IMR-90 (cell line): ENCODE measurements at regions not wholly inside any gene's neighbourhood (a gene's known extent, or its start where the extent isn't known, plus 50 kb on each side); places are given as distances from the start of the nearest gene placed in this dataset.

Experiments
- ATAC-seq: fragments of 200-7000 bp; cut with Tn5 transposase; 2 replicates; pipeline ENCODE4 v1.9.1; 2020; ENCODE audit warnings: low read depth, mild to moderate bottlenecking, moderate library complexity
- BruUV-seq: library from RNA; stranded (reverse); fragments of 400-500 nt; replicated peaks from 2 replicates; lab custom pipeline; 2021; lab: Mats Ljungman, UMichigan
- CTCF ChIA-PET: fragments of 300-600 bp; formaldehyde crosslinking; extraction: SDS; loops from one replicate; lab custom pipeline; 2021; ENCODE audit warnings: antibody characterized with exemption; lab: Yijun Ruan, JAX
- POLR2A ChIA-PET: fragments of 300-600 bp; sonication (Branson Sonifier 250); formaldehyde crosslinking; loops from one replicate; lab custom pipeline; 2022; ENCODE audit warnings: antibody characterized with exemption; ENCODE audit not compliant: unreplicated experiment; lab: Charles Lee
- DNase-seq: peaks from one replicate; pipeline ENCODE4 v3.0.0; 2013
- H2AFZ ChIP-seq: replicated peaks from 2 replicates; pipeline ENCODE3; 2013; ENCODE audit warnings: low read length, mild to moderate bottlenecking; ENCODE audit not compliant: poor library complexity
- H2AK5ac ChIP-seq: 2 replicates; pipeline ENCODE4 v1.6.1; 2013; ENCODE audit warnings: low read depth, low read length, inconsistent platforms
- H2AK9ac ChIP-seq: replicated peaks from 2 replicates; pipeline ENCODE3; 2013; ENCODE audit warnings: mild to moderate bottlenecking, low read depth, low read length, moderate library complexity; ENCODE audit not compliant: poor library complexity
- H2BK120ac ChIP-seq: 2 replicates; pipeline ENCODE4 v1.6.1; 2013; ENCODE audit warnings: low read depth, low read length, inconsistent platforms
- H2BK15ac ChIP-seq: 3 replicates; pipeline ENCODE4 v1.6.1; 2013; ENCODE audit warnings: low read depth, low read length, inconsistent platforms
- H2BK20ac ChIP-seq: 2 replicates; pipeline ENCODE4 v1.6.1; 2013; ENCODE audit warnings: low read depth, mild to moderate bottlenecking, inconsistent platforms, low read length, moderate library complexity
- H2BK5ac ChIP-seq: 2 replicates; pipeline ENCODE4 v1.6.1; 2013; ENCODE audit warnings: mild to moderate bottlenecking, low read depth, low read length, inconsistent platforms; ENCODE audit not compliant: poor library complexity, severe bottlenecking
- H3K14ac ChIP-seq: replicated peaks from 2 replicates; pipeline ENCODE4 v1.6.1; 2013; ENCODE audit warnings: low read depth, low read length, inconsistent platforms
- H3K18ac ChIP-seq: 2 replicates; pipeline ENCODE4 v1.6.1; 2013; ENCODE audit warnings: low read depth, low read length, control low read depth
- H3K23ac ChIP-seq: 2 replicates; pipeline ENCODE4 v1.6.1; 2013; ENCODE audit warnings: low read depth, low read length, inconsistent platforms
- H3K27ac ChIP-seq: 2 replicates; pipeline ENCODE4 v1.5.1; 2013; ENCODE audit warnings: mild to moderate bottlenecking, control low read depth, low read length; ENCODE audit not compliant: insufficient read depth
- H3K27me3 ChIP-seq: 2 replicates; pipeline ENCODE4 v1.6.1; 2013; ENCODE audit warnings: low read length; ENCODE audit not compliant: control insufficient read depth, insufficient read depth
- H3K36me3 ChIP-seq: 2 replicates; pipeline ENCODE4 v1.6.1; 2013; ENCODE audit warnings: low read length, mixed read lengths; ENCODE audit not compliant: control insufficient read depth, insufficient read depth
- H3K4ac ChIP-seq: 2 replicates; pipeline ENCODE4 v1.6.1; 2013; ENCODE audit warnings: low read depth, low read length, inconsistent platforms
- H3K4me1 ChIP-seq: 2 replicates; pipeline ENCODE4 v1.6.1; 2013; ENCODE audit warnings: low read length, mixed read lengths; ENCODE audit not compliant: control insufficient read depth, insufficient read depth
- H3K4me2 ChIP-seq: 2 replicates; pipeline ENCODE4 v1.6.1; 2013; ENCODE audit warnings: low read depth, mild to moderate bottlenecking, control low read depth, low read length, moderate library complexity
- H3K4me3 ChIP-seq: 2 replicates; pipeline ENCODE4 v1.5.1; 2013; ENCODE audit warnings: low read depth, mild to moderate bottlenecking, control low read depth, low read length, moderate library complexity; ENCODE audit not compliant: insufficient read depth
- H3K56ac ChIP-seq: 2 replicates; pipeline ENCODE4 v1.6.1; 2013; ENCODE audit warnings: low read length, inconsistent platforms; ENCODE audit not compliant: insufficient read depth; ENCODE audit errors: extremely low read depth
- H3K79me1 ChIP-seq, 2 experiments: 2 replicates each; pipeline ENCODE4 v1.6.1; 2013; ENCODE audit warnings: low read length in 2 of 2, inconsistent platforms in 1 of 2, low read depth in 1 of 2
- H3K9ac ChIP-seq: 2 replicates; pipeline ENCODE4 v1.6.1; 2013; ENCODE audit warnings: low read depth, low read length, control low read depth
- H3K9me1 ChIP-seq: 2 replicates; pipeline ENCODE4 v1.6.1; 2013; ENCODE audit warnings: low read length, inconsistent platforms; ENCODE audit not compliant: insufficient read depth
- H3K9me3 ChIP-seq: 2 replicates; pipeline ENCODE4 v1.6.1; 2013; ENCODE audit warnings: low read length; ENCODE audit not compliant: control insufficient read depth, insufficient read depth
- H4K20me1 ChIP-seq: 2 replicates; pipeline ENCODE4 v1.6.1; 2013; ENCODE audit warnings: low read length, inconsistent platforms; ENCODE audit not compliant: insufficient read depth
- H4K5ac ChIP-seq: 2 replicates; pipeline ENCODE4 v1.6.1; 2013; ENCODE audit warnings: mild to moderate bottlenecking, low read depth, low read length, control low read depth
- H4K8ac ChIP-seq, 2 experiments: 2 replicates each; pipeline ENCODE4 v1.6.1; 2013; ENCODE audit warnings: low read depth in 2 of 2, low read length in 2 of 2, control low read depth in 1 of 2, inconsistent platforms in 1 of 2
- H4K91ac ChIP-seq: 2 replicates; pipeline ENCODE4 v1.6.1; 2013; ENCODE audit warnings: low read depth, low read length, inconsistent platforms; ENCODE audit not compliant: insufficient read depth
- CEBPB ChIP-seq: IDR thresholded peaks from 2 replicates; pipeline ENCODE4 v1.6.1; 2012; ENCODE audit warnings: low read depth, low read length, improper control_type of control experiment
- CHD1 ChIP-seq: IDR thresholded peaks from 2 replicates; pipeline ENCODE4 v1.6.1; 2012; ENCODE audit warnings: low read depth, low read length, improper control_type of control experiment
- CTCF ChIP-seq: conservative IDR thresholded peaks from 2 replicates; pipeline ENCODE4 v1.5.1; 2012; ENCODE audit warnings: mild to moderate bottlenecking, low read depth, low read length, improper control_type of control experiment
- POLR2A ChIP-seq: IDR thresholded peaks from 2 replicates; pipeline ENCODE4 v1.6.1; 2012; ENCODE audit warnings: mild to moderate bottlenecking, low read depth, low read length
- WGBS, 2 experiments: methylation state at CpG; one replicate each; pipeline versions ENCODE4 v1.1.5 to v1.1.7; 2013; ENCODE audit warnings: missing lambda C conversion rate in 2 of 2; ENCODE audit not compliant: insufficient read length in 1 of 2; ENCODE audit errors: extremely low coverage in 2 of 2; 5-methylcytosine and 5-hydroxymethylcytosine counted together
- dilution Hi-C: fragments of 300-500 bp; cut with HindIII; formaldehyde crosslinking; loops from one replicate; pipeline ENCODE4 v1.14.3; 2018; ENCODE audit warnings: low sequenced_read_pairs; ENCODE audit not compliant: unreplicated experiment
- in situ Hi-C: fragments of 300-500 bp; cut with MboI; formaldehyde crosslinking; loops from 3 replicates; pipeline ENCODE4 v1.14.3; 2019; ENCODE audit warnings: low sequenced_read_pairs, inconsistent platforms, mixed read lengths
- intact Hi-C: fragments of 100-400 bp; cut with micrococcal nuclease; formaldehyde crosslinking; loops from 2 replicates; pipeline ENCODE4 v1.10.0; 2022

GRCh38 chr9:14478175-14479162, 164.5 kb upstream of the NFIB start:
- no peak overlapping the region for H2BK5ac ChIP-seq
- 37% methylated on average over 2 of the region's 3 CpGs; no CpG with 5 or more reads in 1 of the 2 experiments for WGBS, 2 experiments
- H4K5ac ChIP-seq = no peak overlapping the region
- in situ Hi-C loops (no loop called here), intact Hi-C loops (no loop called here), dilution Hi-C loops (no loop called here)
- no peaks in the 10 kb centered on the region for H3K9me1 ChIP-seq
- BruUV-seq = no TSS peak
- H4K8ac ChIP-seq = no peak overlapping the region
- ATAC-seq = no peak
- H2AK9ac ChIP-seq = no peak overlapping the region
- H2BK20ac ChIP-seq = no peak overlapping the region
- CTCF ChIA-PET = no interaction called here
- H3K36me3 ChIP-seq = no peaks in the 10 kb centered on the region
- no peaks in the 10 kb centered on the region for H3K79me1 ChIP-seq
- no peaks in the 10 kb centered on the region for H3K27me3 ChIP-seq
- DNase-seq = no peak
- H3K18ac ChIP-seq = no peak overlapping the region
- H3K27ac ChIP-seq = no peak overlapping the region
- H2BK15ac ChIP-seq = no peak overlapping the region
- H3K14ac ChIP-seq = no peak overlapping the region
- H4K20me1 ChIP-seq = no peaks in the 10 kb centered on the region
- no peak overlapping the region for H3K4me2 ChIP-seq
- H3K56ac ChIP-seq = no peak overlapping the region
- no peak overlapping the region for H3K9ac ChIP-seq
- H3K9me3 ChIP-seq = no peaks in the 10 kb centered on the region
- no peak for TF ChIP-seq CHD1
- no peak for TF ChIP-seq POLR2A
- TF ChIP-seq CTCF = no peak
- TF ChIP-seq CEBPB = 0 out of 2 replicates have a peak, but pooled peaks have one; percentile 4
- H3K4me1 ChIP-seq = no peaks in the 10 kb centered on the region
- H2BK120ac ChIP-seq = no peak overlapping the region
- H3K4ac ChIP-seq = no peak overlapping the region
- POLR2A ChIA-PET = no interaction called here
- H4K91ac ChIP-seq = no peak overlapping the region
- H2AK5ac ChIP-seq = no peak overlapping the region
- H3K4me3 ChIP-seq = no peak overlapping the region
- no peak overlapping the region for H3K23ac ChIP-seq
- no peak overlapping the region for H2AFZ ChIP-seq
